ENCODE measurements at regions not wholly inside any gene's neighbourhood (a gene's known extent, or its start where the extent isn't known, plus 50 kb on each side); places are given as distances from the start of the nearest gene placed in this dataset.

DNA sequence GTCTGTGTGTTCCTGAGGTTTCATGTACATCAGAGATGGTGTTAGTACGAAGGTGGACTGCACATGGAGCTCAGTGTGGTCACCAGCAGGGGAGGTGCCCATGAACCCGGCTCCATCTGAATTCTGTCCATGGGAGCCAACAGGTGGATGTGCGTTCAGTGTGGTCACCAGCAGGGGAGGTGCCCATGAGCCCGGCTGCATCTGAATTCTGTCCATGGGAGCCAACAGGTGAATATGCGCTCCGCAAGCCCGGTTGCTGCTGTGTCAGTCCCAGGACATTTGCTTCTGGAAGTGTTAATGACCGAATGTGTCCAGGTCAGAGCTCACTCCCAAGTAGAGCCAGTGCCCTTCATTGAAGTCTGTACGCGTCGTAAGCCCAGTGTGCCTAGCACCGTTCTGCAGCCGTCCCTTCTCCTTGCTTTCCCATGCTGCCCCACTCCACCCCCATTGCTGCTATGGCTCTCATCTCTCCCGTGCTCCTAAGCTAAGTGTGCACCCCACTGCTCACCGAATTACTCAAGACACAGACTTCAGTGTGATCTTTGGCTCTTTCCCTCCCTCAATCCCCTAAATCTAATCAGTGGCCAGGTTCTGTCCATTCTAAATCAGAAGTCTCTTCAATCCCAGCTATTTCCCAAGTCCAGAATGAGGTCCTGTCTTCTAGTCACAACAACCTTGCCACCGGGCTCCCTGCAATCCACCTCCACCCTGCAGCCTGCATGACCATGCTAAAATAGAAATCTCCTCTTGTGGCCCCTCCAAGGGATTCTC lies 352.4 kb downstream of the TCERG1L start (continued):
- TF ChIP-seq, protein P1, sequence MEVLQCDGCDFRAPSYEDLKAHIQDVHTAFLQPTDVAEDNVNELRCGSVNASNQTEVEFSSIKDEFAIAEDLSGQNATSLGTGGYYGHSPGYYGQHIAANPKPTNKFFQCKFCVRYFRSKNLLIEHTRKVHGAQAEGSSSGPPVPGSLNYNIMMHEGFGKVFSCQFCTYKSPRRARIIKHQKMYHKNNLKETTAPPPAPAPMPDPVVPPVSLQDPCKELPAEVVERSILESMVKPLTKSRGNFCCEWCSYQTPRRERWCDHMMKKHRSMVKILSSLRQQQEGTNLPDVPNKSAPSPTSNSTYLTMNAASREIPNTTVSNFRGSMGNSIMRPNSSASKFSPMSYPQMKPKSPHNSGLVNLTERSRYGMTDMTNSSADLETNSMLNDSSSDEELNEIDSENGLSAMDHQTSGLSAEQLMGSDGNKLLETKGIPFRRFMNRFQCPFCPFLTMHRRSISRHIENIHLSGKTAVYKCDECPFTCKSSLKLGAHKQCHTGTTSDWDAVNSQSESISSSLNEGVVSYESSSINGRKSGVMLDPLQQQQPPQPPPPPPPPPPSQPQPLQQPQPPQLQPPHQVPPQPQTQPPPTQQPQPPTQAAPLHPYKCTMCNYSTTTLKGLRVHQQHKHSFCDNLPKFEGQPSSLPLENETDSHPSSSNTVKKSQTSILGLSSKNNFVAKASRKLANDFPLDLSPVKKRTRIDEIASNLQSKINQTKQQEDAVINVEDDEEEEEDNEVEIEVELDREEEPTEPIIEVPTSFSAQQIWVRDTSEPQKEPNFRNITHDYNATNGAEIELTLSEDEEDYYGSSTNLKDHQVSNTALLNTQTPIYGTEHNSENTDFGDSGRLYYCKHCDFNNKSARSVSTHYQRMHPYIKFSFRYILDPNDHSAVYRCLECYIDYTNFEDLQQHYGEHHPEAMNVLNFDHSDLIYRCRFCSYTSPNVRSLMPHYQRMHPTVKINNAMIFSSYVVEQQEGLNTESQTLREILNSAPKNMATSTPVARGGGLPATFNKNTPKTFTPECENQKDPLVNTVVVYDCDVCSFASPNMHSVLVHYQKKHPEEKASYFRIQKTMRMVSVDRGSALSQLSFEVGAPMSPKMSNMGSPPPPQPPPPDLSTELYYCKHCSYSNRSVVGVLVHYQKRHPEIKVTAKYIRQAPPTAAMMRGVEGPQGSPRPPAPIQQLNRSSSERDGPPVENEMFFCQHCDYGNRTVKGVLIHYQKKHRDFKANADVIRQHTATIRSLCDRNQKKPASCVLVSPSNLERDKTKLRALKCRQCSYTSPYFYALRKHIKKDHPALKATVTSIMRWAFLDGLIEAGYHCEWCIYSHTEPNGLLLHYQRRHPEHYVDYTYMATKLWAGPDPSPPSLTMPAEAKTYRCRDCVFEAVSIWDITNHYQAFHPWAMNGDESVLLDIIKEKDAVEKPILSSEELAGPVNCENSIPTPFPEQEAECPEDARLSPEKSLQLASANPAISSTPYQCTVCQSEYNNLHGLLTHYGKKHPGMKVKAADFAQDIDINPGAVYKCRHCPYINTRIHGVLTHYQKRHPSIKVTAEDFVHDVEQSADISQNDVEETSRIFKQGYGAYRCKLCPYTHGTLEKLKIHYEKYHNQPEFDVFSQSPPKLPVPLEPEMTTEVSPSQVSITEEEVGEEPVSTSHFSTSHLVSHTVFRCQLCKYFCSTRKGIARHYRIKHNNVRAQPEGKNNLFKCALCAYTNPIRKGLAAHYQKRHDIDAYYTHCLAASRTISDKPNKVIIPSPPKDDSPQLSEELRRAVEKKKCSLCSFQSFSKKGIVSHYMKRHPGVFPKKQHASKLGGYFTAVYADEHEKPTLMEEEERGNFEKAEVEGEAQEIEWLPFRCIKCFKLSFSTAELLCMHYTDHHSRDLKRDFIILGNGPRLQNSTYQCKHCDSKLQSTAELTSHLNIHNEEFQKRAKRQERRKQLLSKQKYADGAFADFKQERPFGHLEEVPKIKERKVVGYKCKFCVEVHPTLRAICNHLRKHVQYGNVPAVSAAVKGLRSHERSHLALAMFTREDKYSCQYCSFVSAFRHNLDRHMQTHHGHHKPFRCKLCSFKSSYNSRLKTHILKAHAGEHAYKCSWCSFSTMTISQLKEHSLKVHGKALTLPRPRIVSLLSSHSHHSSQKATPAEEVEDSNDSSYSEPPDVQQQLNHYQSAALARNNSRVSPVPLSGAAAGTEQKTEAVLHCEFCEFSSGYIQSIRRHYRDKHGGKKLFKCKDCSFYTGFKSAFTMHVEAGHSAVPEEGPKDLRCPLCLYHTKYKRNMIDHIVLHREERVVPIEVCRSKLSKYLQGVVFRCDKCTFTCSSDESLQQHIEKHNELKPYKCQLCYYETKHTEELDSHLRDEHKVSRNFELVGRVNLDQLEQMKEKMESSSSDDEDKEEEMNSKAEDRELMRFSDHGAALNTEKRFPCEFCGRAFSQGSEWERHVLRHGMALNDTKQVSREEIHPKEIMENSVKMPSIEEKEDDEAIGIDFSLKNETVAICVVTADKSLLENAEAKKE (CRISPR knock-in tag; IDR thresholded peaks at IDR 0.05), result no peak
- TF ChIP-seq EZH2phosphoT487 (IDR thresholded peaks at IDR 0.05; ENCODE audit: unreplicated experiment), result no peak
- TF ChIP-seq ZNF331 (CRISPR knock-in tag; IDR thresholded peaks at IDR 0.05; ENCODE audit: low read depth), result no peak

DNA sequence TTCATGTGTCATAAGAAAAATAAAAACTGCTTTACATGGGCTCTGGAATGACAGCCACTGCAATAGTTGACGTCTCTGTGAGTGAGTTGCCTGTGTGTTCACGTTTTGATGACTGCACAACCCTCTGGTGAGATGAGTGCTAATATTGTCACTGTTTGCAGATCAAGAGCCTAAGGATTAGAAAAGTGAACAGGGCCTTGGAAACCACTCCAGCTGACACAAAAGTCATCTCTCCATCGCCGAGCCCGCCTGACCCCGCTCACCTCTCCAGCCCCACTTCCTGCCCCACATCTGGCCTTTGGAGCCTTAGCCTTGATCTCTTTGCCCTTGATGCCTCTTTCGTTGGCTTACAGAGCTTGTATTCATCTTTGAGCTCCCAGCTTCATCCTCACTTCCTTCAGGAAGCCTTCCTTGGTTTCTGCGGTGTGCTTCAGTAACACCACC lies 351.7 kb downstream of the TCERG1L start:
- Mint-ChIP-seq H3K36me3 (ENCODE audit: low read depth) (peaks cover 20% of the 10 kb centered on the region), H3K27me3 (ENCODE audit: insufficient read depth, low read depth, poor library complexity) (no peaks in the 10 kb centered on the region), H3K27ac (no peak overlapping the region), H3K9me3 (peaks cover 79% of the 10 kb centered on the region), H3K4me3 (no peak overlapping the region), H3K4me1 (no peaks in the 10 kb centered on the region)
- no peaks in the 10 kb centered on the region for H3K9me2 ChIP-seq (ENCODE audit: insufficient read depth)
- no peaks in the 10 kb centered on the region; the same call in 1 of the 2 replicates for H3K36me3 ChIP-seq (ENCODE audit: insufficient read depth)
- no peak overlapping the region for H3K27ac ChIP-seq (ENCODE audit: low read depth)
- no peaks in the 10 kb centered on the region for H3K79me2 ChIP-seq (replicated peaks; ENCODE audit: insufficient read depth)
- H3K27me3 ChIP-seq (ENCODE audit: insufficient read depth), result no peaks in the 10 kb centered on the region
- no peaks in the 10 kb centered on the region for H3K4me1 ChIP-seq (ENCODE audit: insufficient read depth)
- ATAC-seq (no peak), DNase-seq (ENCODE audit: low spot score) (no peak)
- no peaks in the 10 kb centered on the region for H4K20me1 ChIP-seq (replicated peaks; ENCODE audit: insufficient read depth)
- no peaks in the 10 kb centered on the region for H3F3A ChIP-seq (replicated peaks; ENCODE audit: low read depth)
- H3K4me3 ChIP-seq, result no peak overlapping the region
- H3K4me2 ChIP-seq, result no peak overlapping the region
- no peak overlapping the region for H2AFZ ChIP-seq
- TF ChIP-seq, protein P2, sequence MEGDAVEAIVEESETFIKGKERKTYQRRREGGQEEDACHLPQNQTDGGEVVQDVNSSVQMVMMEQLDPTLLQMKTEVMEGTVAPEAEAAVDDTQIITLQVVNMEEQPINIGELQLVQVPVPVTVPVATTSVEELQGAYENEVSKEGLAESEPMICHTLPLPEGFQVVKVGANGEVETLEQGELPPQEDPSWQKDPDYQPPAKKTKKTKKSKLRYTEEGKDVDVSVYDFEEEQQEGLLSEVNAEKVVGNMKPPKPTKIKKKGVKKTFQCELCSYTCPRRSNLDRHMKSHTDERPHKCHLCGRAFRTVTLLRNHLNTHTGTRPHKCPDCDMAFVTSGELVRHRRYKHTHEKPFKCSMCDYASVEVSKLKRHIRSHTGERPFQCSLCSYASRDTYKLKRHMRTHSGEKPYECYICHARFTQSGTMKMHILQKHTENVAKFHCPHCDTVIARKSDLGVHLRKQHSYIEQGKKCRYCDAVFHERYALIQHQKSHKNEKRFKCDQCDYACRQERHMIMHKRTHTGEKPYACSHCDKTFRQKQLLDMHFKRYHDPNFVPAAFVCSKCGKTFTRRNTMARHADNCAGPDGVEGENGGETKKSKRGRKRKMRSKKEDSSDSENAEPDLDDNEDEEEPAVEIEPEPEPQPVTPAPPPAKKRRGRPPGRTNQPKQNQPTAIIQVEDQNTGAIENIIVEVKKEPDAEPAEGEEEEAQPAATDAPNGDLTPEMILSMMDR (conservative IDR thresholded peaks at IDR 0.05; ENCODE audit: low read depth in 2 of 2), result no peak
- TF ChIP-seq STAT1 (IDR thresholded peaks at IDR 0.05; ENCODE audit: unreplicated experiment) (no peak), POLR2AphosphoS5 (IDR thresholded peaks at IDR 0.05; ENCODE audit: low read depth) (no peak), ZNF331 (CRISPR knock-in tag; IDR thresholded peaks at IDR 0.05; ENCODE audit: low read depth) (no peak)
- TF ChIP-seq, protein P3, sequence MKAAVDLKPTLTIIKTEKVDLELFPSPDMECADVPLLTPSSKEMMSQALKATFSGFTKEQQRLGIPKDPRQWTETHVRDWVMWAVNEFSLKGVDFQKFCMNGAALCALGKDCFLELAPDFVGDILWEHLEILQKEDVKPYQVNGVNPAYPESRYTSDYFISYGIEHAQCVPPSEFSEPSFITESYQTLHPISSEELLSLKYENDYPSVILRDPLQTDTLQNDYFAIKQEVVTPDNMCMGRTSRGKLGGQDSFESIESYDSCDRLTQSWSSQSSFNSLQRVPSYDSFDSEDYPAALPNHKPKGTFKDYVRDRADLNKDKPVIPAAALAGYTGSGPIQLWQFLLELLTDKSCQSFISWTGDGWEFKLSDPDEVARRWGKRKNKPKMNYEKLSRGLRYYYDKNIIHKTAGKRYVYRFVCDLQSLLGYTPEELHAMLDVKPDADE (IDR thresholded peaks at IDR 0.05), result no peak

All from GM23338 (cell line).